SK-N-SH treated with all-trans-retinoic acid at 6 μM for 48 hours (cell line): ENCODE measurements at regions not wholly inside any gene's neighbourhood (a gene's known extent, or its start where the extent isn't known, plus 50 kb on each side); places are given as distances from the start of the nearest gene placed in this dataset.

Experiments used
- ATAC-seq: fragments of 200-7000 bp; cut with Tn5 transposase; 3 replicates; pipeline ENCODE4 v1.9.1; 2020; ENCODE audit warnings: mild to moderate bottlenecking, moderate library complexity
- ARNTL ChIP-seq: fragments of 450-650 bp; formaldehyde crosslinking; IDR thresholded peaks from 2 replicates; pipeline ENCODE4 v1.5.0; 2020; ENCODE audit warnings: low read depth, mild to moderate bottlenecking, moderate library complexity, borderline replicate concordance
- CREB5 ChIP-seq: fragments of 250-450 bp; sonication (Bioruptor Pico); IDR thresholded peaks from 2 replicates; pipeline ENCODE4 v1.5.1; 2020; ENCODE audit warnings: low read depth, mild to moderate bottlenecking, moderate library complexity
- CSDC2 ChIP-seq: fragments of 250-450 bp; sonication (Bioruptor Pico); IDR thresholded peaks from 2 replicates; pipeline ENCODE4 v1.5.0; 2020; ENCODE audit warnings: mild to moderate bottlenecking, moderate library complexity
- CSRNP3 ChIP-seq: fragments of 250-450 bp; sonication (Bioruptor Pico); IDR thresholded peaks from 2 replicates; pipeline ENCODE4 v1.5.1; 2021; ENCODE audit warnings: mild to moderate bottlenecking, moderate library complexity
- ESRRG ChIP-seq: fragments of 250-450 bp; sonication (Bioruptor Pico); IDR thresholded peaks from 2 replicates; pipeline ENCODE4 v1.6.1; 2021; ENCODE audit warnings: mild to moderate bottlenecking
- GLIS3 ChIP-seq: fragments of 250-450 bp; sonication (Bioruptor Pico); IDR thresholded peaks from 2 replicates; pipeline ENCODE4 v1.5.0; 2020; ENCODE audit warnings: mild to moderate bottlenecking, moderate library complexity
- ISL1 ChIP-seq: fragments of 250-450 bp; sonication (Bioruptor Pico); IDR thresholded peaks from 2 replicates; pipeline ENCODE4 v2.1.2; 2022; ENCODE audit warnings: mild to moderate bottlenecking, moderate library complexity
- OSR1 ChIP-seq: fragments of 250-450 bp; sonication (Bioruptor Pico); IDR thresholded peaks from 2 replicates; pipeline ENCODE4 v1.8.0; 2022; ENCODE audit warnings: moderate library complexity, mild to moderate bottlenecking, inconsistent platforms
- PATZ1 ChIP-seq: fragments of 250-450 bp; sonication (Bioruptor Pico); IDR thresholded peaks from 2 replicates; pipeline ENCODE4 v1.8.0; 2020; ENCODE audit warnings: mild to moderate bottlenecking, moderate library complexity, borderline replicate concordance
- POU6F1 ChIP-seq: fragments of 250-450 bp; sonication (Bioruptor Pico); IDR thresholded peaks from 2 replicates; pipeline ENCODE4 v1.8.0; 2021; ENCODE audit warnings: low read depth, mild to moderate bottlenecking, moderate library complexity, borderline replicate concordance
- PPARA ChIP-seq: fragments of 250-450 bp; sonication (Bioruptor Pico); IDR thresholded peaks from 2 replicates; pipeline ENCODE4 v1.5.0; 2020; ENCODE audit warnings: mild to moderate bottlenecking, borderline replicate concordance
- RARB ChIP-seq: fragments of 250-450 bp; sonication (Bioruptor Pico); IDR thresholded peaks from 2 replicates; pipeline ENCODE4 v1.8.0; 2021; ENCODE audit warnings: mild to moderate bottlenecking, moderate library complexity
- SNAI2 ChIP-seq: fragments of 250-450 bp; sonication (Bioruptor Pico); IDR thresholded peaks from 2 replicates; pipeline ENCODE4 v1.5.0; 2020; ENCODE audit warnings: mild to moderate bottlenecking, moderate library complexity
- TCF4 ChIP-seq: fragments of 250-450 bp; sonication (Bioruptor Pico); IDR thresholded peaks from 2 replicates; pipeline ENCODE4 v1.8.0; 2021; ENCODE audit warnings: mild to moderate bottlenecking, moderate library complexity, borderline replicate concordance
- TOX ChIP-seq: fragments of 250-450 bp; sonication (Bioruptor Pico); IDR thresholded peaks from 2 replicates; pipeline ENCODE4 v1.8.0; 2021; ENCODE audit warnings: mild to moderate bottlenecking, moderate library complexity, borderline replicate concordance
- TSHZ2 ChIP-seq: fragments of 250-450 bp; sonication (Bioruptor Pico); IDR thresholded peaks from 2 replicates; pipeline ENCODE4 v1.5.0; 2020; ENCODE audit warnings: mild to moderate bottlenecking, moderate library complexity
- ZC3H10 ChIP-seq: fragments of 250-450 bp; sonication (Bioruptor Pico); IDR thresholded peaks from 2 replicates; pipeline ENCODE4 v1.5.1; 2021; ENCODE audit warnings: mild to moderate bottlenecking, moderate library complexity
- ZFP3 ChIP-seq: fragments of 250-450 bp; sonication (Bioruptor Pico); IDR thresholded peaks from 2 replicates; pipeline ENCODE4 v1.5.0; 2020; ENCODE audit warnings: mild to moderate bottlenecking, moderate library complexity
- ZFP30 ChIP-seq: fragments of 450-650 bp; formaldehyde crosslinking; IDR thresholded peaks from 2 replicates; pipeline ENCODE4 v1.5.0; 2022; ENCODE audit warnings: mild to moderate bottlenecking, moderate library complexity
- ZNF565 ChIP-seq: fragments of 450-650 bp; formaldehyde crosslinking; conservative IDR thresholded peaks from 2 replicates; pipeline ENCODE4 v1.5.0; 2020; ENCODE audit warnings: low read depth, mild to moderate bottlenecking, moderate library complexity
- ZNF70 ChIP-seq: fragments of 450-650 bp; formaldehyde crosslinking; IDR thresholded peaks from 2 replicates; pipeline ENCODE4 v1.5.0; 2020; ENCODE audit warnings: mild to moderate bottlenecking, moderate library complexity

GRCh38 chr2:41109744-41110143, 657.9 kb upstream of the SLC8A1 start:
- no peak for ATAC-seq
- TF ChIP-seq ISL1 (CRISPR knock-in tag) (no peak), PPARA (no peak), OSR1 (CRISPR knock-in tag) (no peak), ZNF70 (CRISPR knock-in tag) (no peak), ZFP3 (CRISPR knock-in tag) (no peak)

- no peak for ATAC-seq
- TF ChIP-seq TCF4 = no peak
- no peak for TF ChIP-seq RARB
- TF ChIP-seq CSDC2 (CRISPR knock-in tag) = no peak
- TF ChIP-seq CSRNP3 = no peak
- TF ChIP-seq TSHZ2 = no peak
- no peak for TF ChIP-seq ZFP30 (CRISPR knock-in tag)
- no peak for TF ChIP-seq PPARA
- TF ChIP-seq ZC3H10 (CRISPR knock-in tag) = no peak
- TF ChIP-seq TOX = no peak
- TF ChIP-seq PATZ1 (CRISPR knock-in tag) = no peak
- no peak for TF ChIP-seq ZNF565 (CRISPR knock-in tag)
- TF ChIP-seq SNAI2 (CRISPR knock-in tag) = no peak
- TF ChIP-seq POU6F1 = no peak
- no peak for TF ChIP-seq ZNF70 (CRISPR knock-in tag)
- TF ChIP-seq ESRRG = no peak
- no peak for TF ChIP-seq OSR1 (CRISPR knock-in tag)
- no peak for TF ChIP-seq ARNTL
- TF ChIP-seq GLIS3 (CRISPR knock-in tag) = no peak
- no peak for TF ChIP-seq CREB5
Measured at GRCh38 chr2:41111836-41112627, 660.1 kb upstream of the SLC8A1 start.

- ATAC-seq = no peak
- TF ChIP-seq TSHZ2 (no peak), OSR1 (CRISPR knock-in tag) (no peak), ZC3H10 (CRISPR knock-in tag) (no peak), ZFP30 (CRISPR knock-in tag) (no peak), SNAI2 (CRISPR knock-in tag) (no peak), CREB5 (no peak), PATZ1 (CRISPR knock-in tag) (no peak), PPARA (no peak), ESRRG (no peak), ISL1 (CRISPR knock-in tag) (no peak), RARB (no peak), ZNF70 (CRISPR knock-in tag) (no peak)
Measured at GRCh38 chr2:41116106-41116797, 664.4 kb upstream of the SLC8A1 start.
